ENCODE measurements at regions not wholly inside any gene's neighbourhood (a gene's known extent, or its start where the extent isn't known, plus 50 kb on each side); places are given as distances from the start of the nearest gene placed in this dataset.

GRCh38 chr13:85671336-85671735 lies 127.9 kb downstream of the SLITRK6 start:
- no peak for TF ChIP-seq CTCF (IDR thresholded peaks at IDR 0.05; ENCODE audit: low read depth, low read length)
- H3K4me3 ChIP-seq (ENCODE audit: low read depth, low read length) = no peak overlapping the region
- DNase-seq (ENCODE audit: low read depth, low spot score) = no peak
- POLR2A ChIA-PET = no interaction called here
- no peak overlapping the region for H3K27ac ChIP-seq (ENCODE audit: low read depth, low read length)
- no peaks in the 10 kb centered on the region for H3K27me3 ChIP-seq (ENCODE audit: control insufficient read depth, insufficient read depth, low read length)
- H3K9me3 ChIP-seq (ENCODE audit: control insufficient read depth, insufficient read depth, low read length) = peaks cover 4% of the 10 kb centered on the region; the same call in 1 of the 2 replicates
- CTCF ChIA-PET = no interaction called here

DNA sequence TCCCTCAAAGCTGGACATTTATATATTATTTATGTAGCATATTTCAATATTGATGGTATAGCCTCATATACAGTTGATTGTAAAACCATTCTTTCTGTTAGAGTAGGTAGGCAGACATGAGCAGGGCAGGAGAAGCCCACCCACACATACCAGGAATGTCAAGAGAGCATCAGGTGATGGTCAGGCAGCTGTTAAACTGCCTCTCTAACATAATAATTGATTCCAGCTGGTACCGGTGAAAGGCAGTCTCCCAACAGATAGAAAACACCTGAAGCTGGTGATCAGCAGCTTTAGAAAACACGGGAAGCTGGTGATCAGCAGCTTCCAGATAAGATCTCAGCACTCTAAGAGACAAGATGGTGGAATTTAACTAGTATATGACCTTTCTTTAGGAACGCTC lies 132.9 kb downstream of the SLITRK6 start:
- Histone ChIP-seq H3K4me3 (ENCODE audit: low read depth, low read length) (no peak overlapping the region), H3K9me3 (ENCODE audit: control insufficient read depth, insufficient read depth, low read length) (no peaks in the 10 kb centered on the region), H3K27ac (ENCODE audit: low read depth, low read length) (no peak overlapping the region), H3K27me3 (ENCODE audit: control insufficient read depth, insufficient read depth, low read length) (no peaks in the 10 kb centered on the region)
- no peak for DNase-seq (ENCODE audit: low read depth, low spot score)
- ChIA-PET POLR2A (no interaction called here), CTCF (no interaction called here)
- TF ChIP-seq CTCF (IDR thresholded peaks at IDR 0.05; ENCODE audit: low read depth, low read length) = no peak

GRCh38 chr13:85665286-85665685 lies 133.9 kb downstream of the SLITRK6 start:
- ChIA-PET POLR2A (no interaction called here), CTCF (no interaction called here)
- Histone ChIP-seq H3K27me3 (ENCODE audit: control insufficient read depth, insufficient read depth, low read length) (no peaks in the 10 kb centered on the region), H3K4me3 (ENCODE audit: low read depth, low read length) (no peak overlapping the region), H3K9me3 (ENCODE audit: control insufficient read depth, insufficient read depth, low read length) (no peaks in the 10 kb centered on the region), H3K27ac (ENCODE audit: low read depth, low read length) (no peak overlapping the region)
- peak; percentile 55 for DNase-seq (ENCODE audit: low read depth, low spot score)
- TF ChIP-seq CTCF (IDR thresholded peaks at IDR 0.05; ENCODE audit: low read depth, low read length) = no peak

GRCh38 chr13:85663856-85664255 lies 135.4 kb downstream of the SLITRK6 start:
- Histone ChIP-seq H3K4me3 (ENCODE audit: low read depth, low read length) (no peak overlapping the region), H3K9me3 (ENCODE audit: control insufficient read depth, insufficient read depth, low read length) (no peaks in the 10 kb centered on the region), H3K27ac (ENCODE audit: low read depth, low read length) (no peak overlapping the region), H3K27me3 (ENCODE audit: control insufficient read depth, insufficient read depth, low read length) (no peaks in the 10 kb centered on the region)
- no peak for TF ChIP-seq CTCF (IDR thresholded peaks at IDR 0.05; ENCODE audit: low read depth, low read length)
- ChIA-PET CTCF (no interaction called here), POLR2A (no interaction called here)
- no peak for DNase-seq (ENCODE audit: low read depth, low spot score)

DNA sequence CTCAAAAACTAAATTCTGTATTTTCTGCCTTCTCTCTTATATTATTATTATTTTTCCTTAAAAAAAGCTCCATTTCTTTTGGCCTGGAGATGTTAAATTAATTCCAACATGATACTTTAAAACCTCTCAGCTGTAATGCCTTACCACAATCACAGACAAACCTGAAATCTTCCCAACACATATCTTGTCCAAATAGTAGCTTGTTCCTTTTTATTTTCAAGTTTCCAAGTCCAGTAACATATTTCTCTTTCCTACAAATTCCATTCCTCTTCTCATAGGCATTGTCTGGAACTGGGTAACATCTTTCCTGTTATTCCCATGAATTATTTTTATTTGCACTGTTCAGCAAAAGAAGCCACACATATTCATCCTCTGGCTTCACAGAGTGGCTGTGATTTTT lies 137.0 kb downstream of the SLITRK6 start:
- no peak for TF ChIP-seq CTCF (IDR thresholded peaks at IDR 0.05; ENCODE audit: low read depth, low read length)
- no peak for DNase-seq (ENCODE audit: low read depth, low spot score)

More for the DNA sequence above, 137.0 kb downstream of the SLITRK6 start:
- CTCF ChIA-PET = no interaction called here
- Histone ChIP-seq H3K27ac (ENCODE audit: low read depth, low read length) (no peak overlapping the region), H3K9me3 (ENCODE audit: control insufficient read depth, insufficient read depth, low read length) (no peaks in the 10 kb centered on the region), H3K4me3 (ENCODE audit: low read depth, low read length) (no peak overlapping the region), H3K27me3 (ENCODE audit: control insufficient read depth, insufficient read depth, low read length) (no peaks in the 10 kb centered on the region)
- POLR2A ChIA-PET = no interaction called here
